RWPE2 (cell line): ENCODE measurements at regions not wholly inside any gene's neighbourhood (a gene's known extent, or its start where the extent isn't known, plus 50 kb on each side); places are given as distances from the start of the nearest gene placed in this dataset.

Source experiments
- ATAC-seq: fragments of 200-7000 bp; cut with Tn5 transposase; 3 replicates; pipeline ENCODE4 v1.9.1; 2021; ENCODE audit warnings: low read depth
- DNase-seq: peaks from one replicate; pipeline ENCODE4 v3.0.0-alpha.2; 2020; ENCODE audit warnings: low spot score
- H3K27ac ChIP-seq: fragments of 450-650 bp; 2 replicates; pipeline ENCODE4 v1.5.1; 2017; ENCODE audit warnings: mild to moderate bottlenecking; ENCODE audit not compliant: poor library complexity, severe bottlenecking
- H3K27me3 ChIP-seq: fragments of 250-450 bp; sonication (Bioruptor Pico); 2 replicates; pipeline ENCODE4 v1.5.1; 2021; ENCODE audit warnings: mild to moderate bottlenecking, moderate library complexity; ENCODE audit not compliant: insufficient read depth, poor library complexity, severe bottlenecking
- H3K36me3 ChIP-seq: fragments of 250-450 bp; sonication (Bioruptor Pico); 2 replicates; pipeline ENCODE4 v1.5.1; 2020; ENCODE audit warnings: low read depth, mild to moderate bottlenecking, moderate library complexity
- H3K4me1 ChIP-seq: fragments of 250-450 bp; sonication (Bioruptor Pico); 2 replicates; pipeline ENCODE4 v1.5.1; 2021; ENCODE audit warnings: mild to moderate bottlenecking, moderate library complexity; ENCODE audit not compliant: insufficient read depth, poor library complexity, severe bottlenecking
- H3K4me3 ChIP-seq: fragments of 250-450 bp; sonication (Bioruptor Pico); 2 replicates; pipeline ENCODE4 v1.5.1; 2021; ENCODE audit warnings: mild to moderate bottlenecking, moderate library complexity; ENCODE audit not compliant: severe bottlenecking
- H3K9me3 ChIP-seq: fragments of 250-450 bp; sonication (Bioruptor Pico); 2 replicates; pipeline ENCODE4 v1.5.1; 2021; ENCODE audit warnings: mild to moderate bottlenecking, moderate library complexity; ENCODE audit not compliant: severe bottlenecking
- CTCF ChIP-seq: fragments of 450-650 bp; IDR thresholded peaks from one replicate; pipeline ENCODE4 v1.5.1; 2017; ENCODE audit warnings: mild to moderate bottlenecking, moderate library complexity; ENCODE audit not compliant: poor library complexity, severe bottlenecking

- no peak for TF ChIP-seq CTCF
- Histone ChIP-seq H3K9me3 (no peaks in the 10 kb centered on the region), H3K27ac (no peak overlapping the region), H3K27me3 (no peaks in the 10 kb centered on the region), H3K36me3 (no peaks in the 10 kb centered on the region), H3K4me3 (no peak overlapping the region), H3K4me1 (no peaks in the 10 kb centered on the region)
- DNase-seq, result no peak
- no peak for ATAC-seq
Observed at GRCh38 chr13:79825959-79826358, 345.0 kb downstream of the NDFIP2 start.

- Histone ChIP-seq H3K9me3 (no peaks in the 10 kb centered on the region), H3K36me3 (no peaks in the 10 kb centered on the region), H3K27me3 (no peaks in the 10 kb centered on the region), H3K4me3 (no peak overlapping the region), H3K4me1 (peaks cover 9% of the 10 kb centered on the region), H3K27ac (no peak overlapping the region)
- no peak for TF ChIP-seq CTCF
- ATAC-seq (no peak), DNase-seq (no peak)
Observed at GRCh38 chr13:79815041-79815440, 334.1 kb downstream of the NDFIP2 start.

- DNase-seq (no peak), ATAC-seq (no peak)
- Histone ChIP-seq H3K36me3 (no peaks in the 10 kb centered on the region), H3K27me3 (no peaks in the 10 kb centered on the region), H3K4me1 (peaks cover 9% of the 10 kb centered on the region), H3K9me3 (no peaks in the 10 kb centered on the region), H3K27ac (no peak overlapping the region), H3K4me3 (no peak overlapping the region)
- no peak for TF ChIP-seq CTCF
Observed at GRCh38 chr13:79812070-79812850, 331.3 kb downstream of the NDFIP2 start.

- Histone ChIP-seq H3K27ac (peak overlapping the region; percentile 30), H3K4me3 (no peak overlapping the region), H3K27me3 (no peaks in the 10 kb centered on the region), H3K4me1 (peaks cover 9% of the 10 kb centered on the region), H3K36me3 (no peaks in the 10 kb centered on the region), H3K9me3 (no peaks in the 10 kb centered on the region)
- TF ChIP-seq CTCF, result no peak
- no peak for DNase-seq
- ATAC-seq, result no peak
Observed at GRCh38 chr13:79811170-79811569, 330.2 kb downstream of the NDFIP2 start.

- TF ChIP-seq CTCF, result no peak
- no peak for DNase-seq
Observed at GRCh38 chr13:79810669-79811068, 329.7 kb downstream of the NDFIP2 start.

More at GRCh38 chr13:79810669-79811068, 329.7 kb downstream of the NDFIP2 start:
- H3K4me3 ChIP-seq, result no peak overlapping the region
- H3K27ac ChIP-seq, result peak overlapping the region; percentile 30
- peak; percentile 89 for ATAC-seq
- no peaks in the 10 kb centered on the region for H3K36me3 ChIP-seq
- peaks cover 9% of the 10 kb centered on the region for H3K4me1 ChIP-seq
- H3K9me3 ChIP-seq, result no peaks in the 10 kb centered on the region
- no peaks in the 10 kb centered on the region for H3K27me3 ChIP-seq
